Urinary bladder (tissue), 3 donors: ENCODE measurements at regions not wholly inside any gene's neighbourhood (a gene's known extent, or its start where the extent isn't known, plus 50 kb on each side); places are given as distances from the start of the nearest gene placed in this dataset.

Experiments used
- DNase-seq: peaks from one replicate; pipeline ENCODE4 v3.0.0-alpha.2; 2015; ENCODE audit errors: extremely low spot score
- H3K27ac ChIP-seq: one replicate; pipeline ENCODE4 v1.5.1; 2013; ENCODE audit warnings: low read depth, mild to moderate bottlenecking, moderate library complexity
- H3K36me3 ChIP-seq: one replicate; pipeline ENCODE4 v1.6.1; 2013; ENCODE audit warnings: mild to moderate bottlenecking, moderate library complexity; ENCODE audit not compliant: insufficient read depth
- H3K4me1 ChIP-seq: one replicate; pipeline ENCODE4 v1.6.1; 2013; ENCODE audit warnings: mild to moderate bottlenecking, moderate library complexity; ENCODE audit not compliant: insufficient read depth
- H3K4me3 ChIP-seq: one replicate; pipeline ENCODE4 v1.5.1; 2013; ENCODE audit warnings: low read depth, low read length
- WGBS: extraction: QIAGEN DNeasy Blood & Tissue Kit; methylation state at CpG from one replicate; pipeline ENCODE4 v1.1.7; 2013; 5-methylcytosine and 5-hydroxymethylcytosine counted together
- donor health status: healthy with polysubstance abuse.
- donor health status: healthy.

- no peak overlapping the region for H3K4me3 ChIP-seq
- H3K4me1 ChIP-seq: no peaks in the 10 kb centered on the region
- H3K36me3 ChIP-seq: no peaks in the 10 kb centered on the region
- WGBS: 74% methylated on average over 7 of the region's 7 CpGs
- no peak overlapping the region for H3K27ac ChIP-seq
- no peak for DNase-seq
These were observed 623.3 kb upstream of the CDH4 start for GRCh38 chr20:60628749-60629148.

DNA sequence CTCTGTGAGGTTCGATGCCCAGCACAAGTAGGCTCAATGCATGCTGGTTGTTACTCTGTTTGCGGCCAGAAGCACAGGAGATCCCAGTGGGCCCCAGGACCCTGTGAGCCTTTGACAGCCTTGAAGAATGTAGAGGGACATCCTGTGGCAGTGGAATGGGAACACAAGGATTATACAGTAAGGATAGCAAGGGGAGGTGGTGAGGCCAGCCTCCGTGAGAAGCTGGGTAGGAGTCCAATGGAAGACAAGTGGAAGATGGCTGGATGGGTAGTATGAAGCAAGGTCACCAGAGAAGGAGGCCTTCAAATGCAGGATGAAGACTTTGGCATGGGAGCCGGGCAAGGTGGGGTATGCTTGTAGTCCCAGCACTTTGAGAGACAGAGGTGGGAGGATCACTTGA, 622.9 kb upstream of the CDH4 start:
- H3K27ac ChIP-seq: no peak overlapping the region
- no peaks in the 10 kb centered on the region for H3K4me1 ChIP-seq
- H3K36me3 ChIP-seq: no peaks in the 10 kb centered on the region
- DNase-seq: no peak
- WGBS: 88% methylated on average over 4 of the region's 4 CpGs
- H3K4me3 ChIP-seq: no peak overlapping the region

GRCh38 chr20:60630609-60631008, 621.5 kb upstream of the CDH4 start:
- H3K4me1 ChIP-seq: no peaks in the 10 kb centered on the region
- H3K4me3 ChIP-seq: no peak overlapping the region
- H3K27ac ChIP-seq: no peak overlapping the region
- WGBS: 59% methylated on average over 8 of the region's 8 CpGs
- H3K36me3 ChIP-seq: no peaks in the 10 kb centered on the region
- DNase-seq: no peak

GRCh38 chr20:60631585-60632287, 620.3 kb upstream of the CDH4 start:
- no peak for DNase-seq
- Histone ChIP-seq H3K27ac (no peak overlapping the region), H3K4me1 (no peaks in the 10 kb centered on the region), H3K36me3 (no peaks in the 10 kb centered on the region), H3K4me3 (no peak overlapping the region)
- 68% methylated on average over 9 of the region's 9 CpGs for WGBS

- DNase-seq: no peak
- WGBS: 65% methylated on average over 8 of the region's 8 CpGs
- H3K27ac ChIP-seq: no peak overlapping the region
- no peaks in the 10 kb centered on the region for H3K4me1 ChIP-seq
- no peak overlapping the region for H3K4me3 ChIP-seq
- no peaks in the 10 kb centered on the region for H3K36me3 ChIP-seq
These were observed 619.4 kb upstream of the CDH4 start for GRCh38 chr20:60632391-60633262.

GRCh38 chr20:60634491-60635172, 617.4 kb upstream of the CDH4 start:
- DNase-seq: no peak
- H3K4me3 ChIP-seq: no peak overlapping the region
- no peaks in the 10 kb centered on the region for H3K4me1 ChIP-seq
- no peaks in the 10 kb centered on the region for H3K36me3 ChIP-seq
- WGBS: 78% methylated on average over 19 of the region's 19 CpGs
- H3K27ac ChIP-seq: no peak overlapping the region

- Histone ChIP-seq H3K4me1 (no peaks in the 10 kb centered on the region), H3K36me3 (no peaks in the 10 kb centered on the region), H3K27ac (no peak overlapping the region), H3K4me3 (no peak overlapping the region)
- DNase-seq: no peak
- WGBS: 91% methylated on average over 5 of the region's 5 CpGs
These were observed 615.6 kb upstream of the CDH4 start for GRCh38 chr20:60636417-60636816.

GRCh38 chr20:60637801-60638200, 614.3 kb upstream of the CDH4 start:
- H3K4me3 ChIP-seq: no peak overlapping the region
- WGBS: 88% methylated on average over 6 of the region's 6 CpGs
- H3K4me1 ChIP-seq: no peaks in the 10 kb centered on the region
- no peak for DNase-seq
- no peaks in the 10 kb centered on the region for H3K36me3 ChIP-seq
- H3K27ac ChIP-seq: no peak overlapping the region

DNA sequence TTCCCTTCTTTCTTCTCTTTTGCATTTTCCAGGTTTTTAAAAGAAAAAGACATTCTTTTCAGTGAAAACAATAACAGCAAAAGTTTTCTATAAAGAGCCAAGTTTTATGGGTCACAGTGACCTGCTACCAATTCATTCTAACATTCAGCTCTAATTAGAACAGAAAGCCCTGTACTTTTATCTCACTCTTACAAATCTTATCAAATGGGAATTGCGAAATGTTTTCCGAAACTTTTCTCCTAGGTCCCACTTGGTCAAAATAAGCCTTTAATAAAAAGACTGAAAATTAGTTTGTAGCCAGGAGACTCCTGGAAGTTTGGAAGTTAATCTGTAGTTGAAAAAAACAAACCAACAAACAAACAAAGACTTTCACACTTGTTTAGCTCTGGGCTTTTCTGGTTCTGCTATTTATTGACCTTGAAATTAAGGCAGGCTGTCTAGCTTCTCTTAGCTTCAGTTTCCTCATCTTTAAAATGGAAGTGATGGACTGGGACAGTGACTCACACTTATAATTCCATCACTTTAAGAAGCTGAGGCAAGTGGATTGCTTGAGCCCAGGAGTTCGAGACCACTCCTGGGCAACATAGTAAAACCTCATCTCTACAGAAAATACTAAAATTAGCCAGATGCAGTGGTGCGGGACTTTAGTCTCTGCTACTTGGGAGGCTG, 613.5 kb upstream of the CDH4 start:
- 86% methylated on average over 4 of the region's 4 CpGs for WGBS
- DNase-seq: no peak
- Histone ChIP-seq H3K27ac (no peak overlapping the region), H3K4me3 (no peak overlapping the region), H3K4me1 (no peaks in the 10 kb centered on the region), H3K36me3 (no peaks in the 10 kb centered on the region)

DNA sequence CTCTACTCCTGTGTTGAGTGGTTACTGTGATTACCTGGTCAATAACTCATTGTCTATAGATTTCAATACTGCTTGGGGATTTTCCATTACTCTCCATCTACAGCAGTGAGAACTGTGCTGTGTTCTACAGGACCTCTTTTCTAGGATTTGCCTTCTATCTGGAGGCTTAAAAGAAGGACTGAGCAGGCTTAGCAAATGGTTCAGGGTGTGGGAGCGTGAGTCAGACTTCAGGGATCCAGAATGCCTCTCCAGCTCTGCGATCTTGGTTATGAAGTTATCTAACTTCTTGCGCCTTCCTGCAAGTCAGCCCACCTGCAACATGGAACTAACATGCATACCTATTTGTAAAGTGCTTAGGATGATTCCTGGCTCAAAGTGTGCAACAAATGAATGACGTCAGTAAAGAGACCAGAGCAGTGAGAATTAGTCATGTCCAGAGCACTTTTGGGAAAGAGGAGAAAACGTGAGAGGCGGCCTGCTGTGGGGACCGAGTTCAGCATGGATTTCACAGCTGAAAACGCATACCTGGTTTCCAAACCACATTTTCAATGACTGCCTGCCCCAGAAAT, 610.1 kb upstream of the CDH4 start:
- Histone ChIP-seq H3K36me3 (no peaks in the 10 kb centered on the region), H3K27ac (no peak overlapping the region), H3K4me1 (no peaks in the 10 kb centered on the region), H3K4me3 (no peak overlapping the region)
- whole genome bisulfite sequencing: 81% methylated on average over 8 of the region's 8 CpGs
- no peak for DNase-seq

DNA sequence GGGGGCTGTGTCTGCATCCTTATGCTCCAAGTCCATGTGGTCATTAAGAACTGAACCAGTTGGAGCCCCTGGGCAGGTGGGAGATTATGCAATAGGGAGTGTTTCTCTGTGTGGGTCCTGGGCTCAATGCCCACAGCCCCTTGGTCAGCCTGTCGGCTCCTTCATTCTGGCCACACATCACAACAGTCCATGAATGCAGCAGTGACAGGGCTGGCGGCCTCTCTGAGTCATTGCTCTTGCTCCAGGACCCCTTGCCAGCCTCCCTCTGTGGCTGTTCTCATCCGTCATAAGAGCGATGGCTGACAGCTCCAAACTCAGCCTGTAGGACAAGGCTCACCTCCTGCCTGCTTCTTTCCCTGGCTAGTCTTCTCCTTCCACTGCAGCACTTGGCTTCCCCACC, 609.5 kb upstream of the CDH4 start:
- WGBS: 82% methylated on average over 4 of the region's 4 CpGs
- Histone ChIP-seq H3K36me3 (no peaks in the 10 kb centered on the region), H3K4me3 (no peak overlapping the region), H3K27ac (no peak overlapping the region), H3K4me1 (no peaks in the 10 kb centered on the region)
- no peak for DNase-seq

DNA sequence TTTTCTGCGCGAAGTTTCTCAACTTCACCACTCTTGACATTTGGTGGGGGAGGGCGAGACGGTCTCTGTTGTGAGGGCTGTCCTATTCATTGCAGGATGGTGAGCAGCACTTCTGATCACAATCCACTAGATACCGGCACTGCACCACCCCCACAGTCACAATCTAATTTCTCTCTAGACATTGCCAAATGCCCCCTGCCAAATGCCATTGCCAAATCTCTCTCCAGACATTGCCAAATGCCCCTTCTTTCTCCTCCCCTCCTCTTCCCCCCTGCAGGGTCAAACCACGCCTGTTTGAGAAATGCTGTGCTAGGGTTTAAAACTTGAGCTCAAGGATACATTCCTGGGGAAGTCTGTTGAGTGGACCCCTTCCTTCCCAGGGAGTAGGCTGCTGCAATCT, 603.5 kb upstream of the CDH4 start:
- 78% methylated on average over 6 of the region's 6 CpGs for WGBS
- Histone ChIP-seq H3K36me3 (no peaks in the 10 kb centered on the region), H3K27ac (no peak overlapping the region), H3K4me1 (peaks cover 1% of the 10 kb centered on the region), H3K4me3 (no peak overlapping the region)
- no peak for DNase-seq

- WGBS: 86% methylated on average over 12 of the region's 12 CpGs
- Histone ChIP-seq H3K36me3 (no peaks in the 10 kb centered on the region), H3K4me1 (peaks cover 1% of the 10 kb centered on the region), H3K27ac (no peak overlapping the region), H3K4me3 (no peak overlapping the region)
- DNase-seq: no peak
These were observed 602.5 kb upstream of the CDH4 start for GRCh38 chr20:60649541-60649940.
